ENCODE measurements at regions not wholly inside any gene's neighbourhood (a gene's known extent, or its start where the extent isn't known, plus 50 kb on each side); places are given as distances from the start of the nearest gene placed in this dataset.

- DNase-seq (ENCODE audit: low read depth): no peak
Observed at GRCh38 chr4:137632842-137633241, 100.5 kb upstream of the PCDH18 start.

GRCh38 chr4:137631605-137632004 lies 99.3 kb upstream of the PCDH18 start:
- DNase-seq (ENCODE audit: low read depth): no peak

- no peak for DNase-seq (ENCODE audit: low read depth)
Observed at GRCh38 chr4:137630252-137630651, 98.0 kb upstream of the PCDH18 start.

GRCh38 chr4:137627739-137628460 lies 95.6 kb upstream of the PCDH18 start:
- DNase-seq (ENCODE audit: low read depth): no peak

- DNase-seq (ENCODE audit: low read depth): no peak
Observed at GRCh38 chr4:137626942-137627738, 94.8 kb upstream of the PCDH18 start.

GRCh38 chr4:137623013-137623412 lies 90.7 kb upstream of the PCDH18 start:
- no peak for DNase-seq (ENCODE audit: low read depth)

GRCh38 chr4:137621056-137621455 lies 88.8 kb upstream of the PCDH18 start:
- DNase-seq (ENCODE audit: low read depth): no peak

- no peak for DNase-seq (ENCODE audit: low read depth)
Observed at GRCh38 chr4:137614491-137614890, 82.2 kb upstream of the PCDH18 start.

- DNase-seq (ENCODE audit: low read depth): no peak
Observed at GRCh38 chr4:137611998-137612700, 79.9 kb upstream of the PCDH18 start.

- DNase-seq (ENCODE audit: low read depth): peak; percentile 43
Observed at GRCh38 chr4:137610960-137611359, 78.7 kb upstream of the PCDH18 start.

- peak; percentile 26 for DNase-seq (ENCODE audit: low read depth)
Observed at GRCh38 chr4:137609718-137610430, 77.6 kb upstream of the PCDH18 start.

GRCh38 chr4:137608085-137608484 lies 75.8 kb upstream of the PCDH18 start:
- no peak for DNase-seq (ENCODE audit: low read depth)

- DNase-seq (ENCODE audit: low read depth): no peak
Observed at GRCh38 chr4:137602436-137602835, 70.1 kb upstream of the PCDH18 start.

- DNase-seq (ENCODE audit: low read depth): peak; percentile 29
Observed at GRCh38 chr4:137601934-137602333, 69.6 kb upstream of the PCDH18 start.

GRCh38 chr4:137599734-137600133 lies 67.4 kb upstream of the PCDH18 start:
- DNase-seq (ENCODE audit: low read depth): no peak

- no peak for DNase-seq (ENCODE audit: low read depth)
Observed at GRCh38 chr4:137597752-137598430, 65.6 kb upstream of the PCDH18 start.

GRCh38 chr4:137587796-137588195 lies 55.5 kb upstream of the PCDH18 start:
- DNase-seq (ENCODE audit: low read depth): peak; percentile 3

GRCh38 chr4:137583671-137584070 lies 51.4 kb upstream of the PCDH18 start:
- no peak for DNase-seq (ENCODE audit: low read depth)
